ENCODE measurements at regions not wholly inside any gene's neighbourhood (a gene's known extent, or its start where the extent isn't known, plus 50 kb on each side); places are given as distances from the start of the nearest gene placed in this dataset.

DNA sequence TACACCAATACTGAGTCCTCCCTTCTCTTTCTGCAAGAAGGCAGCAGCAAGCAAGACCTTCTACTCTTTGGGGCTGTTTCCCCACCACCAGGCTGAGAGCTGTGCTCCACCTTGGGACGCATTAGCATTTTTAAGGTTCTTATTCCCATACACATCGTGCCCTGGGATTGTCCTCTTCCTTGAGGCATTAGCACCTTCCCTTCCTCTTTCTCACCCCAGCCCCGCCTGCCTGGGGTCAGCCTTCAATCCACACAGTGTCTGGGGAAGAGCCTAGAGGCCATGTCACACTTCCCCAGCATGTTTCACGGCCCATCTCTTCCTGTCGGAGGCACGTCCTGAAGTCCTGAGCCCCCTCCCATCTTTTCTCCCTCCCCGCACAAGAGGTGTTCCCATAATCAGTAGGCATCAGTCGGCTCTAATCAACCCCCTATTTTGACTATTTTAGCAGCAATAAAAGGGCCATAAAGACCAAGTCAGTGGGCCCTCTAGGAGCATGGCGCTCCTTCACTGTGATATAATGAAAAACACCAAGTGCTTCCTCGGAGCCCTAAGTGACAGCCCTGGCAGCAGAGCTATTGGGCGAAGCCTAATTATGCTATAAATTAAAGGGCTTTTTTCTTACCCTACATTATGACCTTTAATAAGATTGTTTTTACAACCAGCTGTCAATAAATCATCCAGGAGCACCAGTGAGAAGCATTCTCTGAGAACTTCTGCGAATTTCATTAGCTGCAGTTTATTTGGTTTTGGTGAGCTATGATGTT, 55.0 kb upstream of the PKDCC start:
- no peak overlapping the region for H3K27ac ChIP-seq
- no peak for TF ChIP-seq CTCF (conservative IDR thresholded peaks at IDR 0.05)

- no peak overlapping the region for H3K27ac ChIP-seq
- no peak for TF ChIP-seq CTCF (conservative IDR thresholded peaks at IDR 0.05)
Measured at GRCh38 chr2:41993435-41993925, 54.3 kb upstream of the PKDCC start.

DNA sequence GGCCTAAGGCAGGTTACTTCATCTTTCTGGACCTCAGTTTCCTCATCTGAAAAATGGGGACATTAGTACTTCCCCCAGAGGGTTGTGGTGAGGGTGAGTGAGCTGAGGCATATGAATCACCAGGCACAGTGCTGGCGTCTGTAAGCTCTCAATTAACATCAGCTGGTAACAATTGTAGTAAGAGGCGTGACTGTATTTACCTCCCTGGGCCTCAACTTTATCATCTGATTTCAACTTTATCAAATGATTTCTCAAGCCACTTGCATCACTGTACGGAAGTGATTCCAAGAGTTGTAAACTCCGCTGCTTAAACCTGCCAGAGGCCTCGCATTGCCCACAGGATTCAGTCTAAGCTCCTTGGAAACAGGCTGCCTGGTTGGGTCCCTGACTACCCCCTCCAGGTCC, 53.6 kb upstream of the PKDCC start:
- no peak overlapping the region for H3K27ac ChIP-seq
- TF ChIP-seq CTCF (conservative IDR thresholded peaks at IDR 0.05) = no peak

DNA sequence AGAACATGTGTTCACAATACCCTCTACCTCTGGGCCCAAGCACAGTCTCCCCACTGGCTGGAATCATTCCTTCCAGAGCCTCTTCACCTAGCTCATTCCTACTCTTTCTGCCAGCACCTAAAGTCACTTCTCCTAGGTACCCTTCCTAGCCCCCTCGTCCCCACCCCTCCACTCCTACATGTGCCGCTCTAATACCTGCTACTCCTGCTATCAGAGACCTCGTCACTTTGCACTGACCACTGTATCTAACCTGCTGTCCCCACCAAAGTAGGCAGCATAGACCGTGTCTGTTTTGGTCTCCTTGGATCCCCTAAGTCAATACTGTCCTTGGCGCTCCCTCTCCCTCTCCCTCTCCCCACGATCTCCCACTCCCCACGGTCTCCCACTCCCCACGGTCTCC, 53.2 kb upstream of the PKDCC start:
- TF ChIP-seq CTCF (conservative IDR thresholded peaks at IDR 0.05) = no peak
- no peak overlapping the region for H3K27ac ChIP-seq

- no peak for TF ChIP-seq CTCF (conservative IDR thresholded peaks at IDR 0.05)
- no peak overlapping the region for H3K27ac ChIP-seq
Measured at GRCh38 chr2:41997561-41997960, 50.3 kb upstream of the PKDCC start.

All from VCaP (cell line).